AG10803 (cell line): ENCODE measurements at regions not wholly inside any gene's neighbourhood (a gene's known extent, or its start where the extent isn't known, plus 50 kb on each side); places are given as distances from the start of the nearest gene placed in this dataset.

Experiments
- DNase-seq: peaks from one replicate; pipeline ENCODE4 v3.0.0; 2010; ENCODE audit warnings: low read depth
- H3K4me3 ChIP-seq: 2 replicates; pipeline ENCODE4 v1.5.1; 2011; ENCODE audit warnings: mild to moderate bottlenecking, low read length, control low read depth
- CTCF ChIP-seq: conservative IDR thresholded peaks from 2 replicates; pipeline ENCODE4 v1.5.1; 2011; ENCODE audit warnings: mild to moderate bottlenecking, low read length, control low read depth, inconsistent platforms

- no peak for DNase-seq
These were observed 173.4 kb downstream of the MOXD1 start for GRCh38 chr6:132227904-132228303.

GRCh38 chr6:132224943-132225342 is 176.3 kb downstream of the MOXD1 start:
- H3K4me3 ChIP-seq, result no peak overlapping the region
- no peak for TF ChIP-seq CTCF
- DNase-seq, result no peak

More at GRCh38 chr6:132227904-132228303, 173.4 kb downstream of the MOXD1 start:
- TF ChIP-seq CTCF, result no peak
- no peak overlapping the region for H3K4me3 ChIP-seq

- TF ChIP-seq CTCF, result no peak
- H3K4me3 ChIP-seq, result no peak overlapping the region
These were observed 180.5 kb downstream of the MOXD1 start for GRCh38 chr6:132220800-132221199.

GRCh38 chr6:132219901-132220300 is 181.4 kb downstream of the MOXD1 start:
- DNase-seq, result no peak
- no peak overlapping the region for H3K4me3 ChIP-seq
- no peak for TF ChIP-seq CTCF

More at GRCh38 chr6:132220800-132221199, 180.5 kb downstream of the MOXD1 start:
- no peak for DNase-seq

- peak; percentile 59 for TF ChIP-seq CTCF
- no peak for DNase-seq
- no peak overlapping the region for H3K4me3 ChIP-seq
These were observed 183.1 kb downstream of the MOXD1 start for GRCh38 chr6:132218059-132218696.

GRCh38 chr6:132215805-132216204 is 185.5 kb downstream of the MOXD1 start:
- DNase-seq, result no peak

More at GRCh38 chr6:132215805-132216204, 185.5 kb downstream of the MOXD1 start:
- H3K4me3 ChIP-seq, result no peak overlapping the region
- no peak for TF ChIP-seq CTCF
